Gastroesophageal sphincter (tissue), 4 donors: ENCODE measurements at regions not wholly inside any gene's neighbourhood (a gene's known extent, or its start where the extent isn't known, plus 50 kb on each side); places are given as distances from the start of the nearest gene placed in this dataset.

Source experiments
- ATAC-seq: fragments of 150-250 bp; one replicate; pipeline ENCODE4 v1.9.1; 2016; ENCODE audit warnings: mild to moderate bottlenecking, moderate library complexity
- H3K27ac ChIP-seq, 4 donors: fragments of 200-600 bp; sonication (generic) in 3 of 4; 1 replicate in 3 of 4; 2 replicates in 1 of 4; pipeline ENCODE4 v1.5.1; 2016 to 2019
- H3K27me3 ChIP-seq: fragments of 200-600 bp; sonication (generic); one replicate; pipeline ENCODE4 v1.5.1; 2019
- H3K36me3 ChIP-seq, 2 donors: fragments of 200-600 bp; sonication (generic); one replicate each; pipeline ENCODE4 v1.5.1; 2019; ENCODE audit warnings: control low read depth in 1 of 2
- H3K4me1 ChIP-seq, 3 donors: fragments of 200-600 bp; sonication (generic); 1 replicate in 2 of 3; 2 replicates in 1 of 3; pipeline ENCODE4 v1.5.1; 2016 to 2019; ENCODE audit warnings: control low read depth in 2 of 3
- H3K4me3 ChIP-seq, 2 donors: fragments of 200-600 bp; sonication (generic); one replicate each; pipeline ENCODE4 v1.5.1; 2019; ENCODE audit warnings: mild to moderate bottlenecking in 1 of 2, moderate library complexity in 1 of 2
- H3K9me3 ChIP-seq, 3 donors: fragments of 200-600 bp; sonication (generic); one replicate each; pipeline ENCODE4 v1.5.1; 2017 to 2019; ENCODE audit warnings: control low read depth in 2 of 3
- CTCF ChIP-seq, 4 experiments: fragments of 200-600 bp in 2 of 4; fragments of 450-650 bp in 2 of 4; sonication (generic) in 1 of 4; IDR thresholded peaks; one replicate each; pipeline ENCODE4 v1.5.1; 2017 to 2019; ENCODE audit warnings: antibody characterized with exemption in 4 of 4, mild to moderate bottlenecking in 2 of 4, moderate library complexity in 2 of 4
- EP300 ChIP-seq: sonication (generic); formaldehyde crosslinking; IDR thresholded peaks from one replicate; pipeline ENCODE4 v1.6.1; 2017; ENCODE audit warnings: antibody characterized with exemption, mild to moderate bottlenecking
- POLR2A ChIP-seq, 2 donors: fragments of 450-650 bp; IDR thresholded peaks; one replicate each; pipeline ENCODE4 v1.6.1; 2017; ENCODE audit warnings: antibody characterized with exemption in 2 of 2, mild to moderate bottlenecking in 2 of 2, moderate library complexity in 1 of 2
- POLR2AphosphoS5 ChIP-seq: sonication (generic); formaldehyde crosslinking; IDR thresholded peaks from one replicate; pipeline ENCODE4 v1.6.1; 2017; ENCODE audit warnings: antibody characterized with exemption
- WGBS, 2 donors: methylation state at CpG; one replicate each; pipeline ENCODE4 v1.1.5; 2018; ENCODE audit warnings: low coverage in 1 of 2; 5-methylcytosine and 5-hydroxymethylcytosine counted together

GRCh38 chr5:98206566-98206965 is 566.9 kb upstream of the RGMB start:
- ATAC-seq, result no peak
- Histone ChIP-seq H3K36me3 (no peaks in the 10 kb centered on the region), H3K27me3 (no peaks in the 10 kb centered on the region), H3K9me3 (no peaks in the 10 kb centered on the region), H3K4me3 (no peak overlapping the region), H3K4me1 (peaks cover 0 to 5% (median 0%) of the 10 kb centered on the region in 3 donors), H3K27ac (no peak overlapping the region)
- TF ChIP-seq EP300 (no peak), CTCF (IDR thresholded peaks at IDR 0.05) (no peak), POLR2A (IDR thresholded peaks at IDR 0.05) (no peak), POLR2AphosphoS5 (no peak)
- 35 to 40% methylated on average over 2 of the region's 2 CpGs for WGBS, 2 donors

- Histone ChIP-seq H3K4me3 (no peak overlapping the region), H3K36me3 (no peaks in the 10 kb centered on the region), H3K27me3 (no peaks in the 10 kb centered on the region), H3K27ac (no peak overlapping the region), H3K4me1 (peaks cover 0 to 5% (median 0%) of the 10 kb centered on the region in 3 donors), H3K9me3 (no peaks in the 10 kb centered on the region)
- ATAC-seq, result no peak
- TF ChIP-seq CTCF (IDR thresholded peaks at IDR 0.05) (no peak), EP300 (no peak), POLR2AphosphoS5 (no peak), POLR2A (IDR thresholded peaks at IDR 0.05) (no peak)
Measured at GRCh38 chr5:98209418-98209817, 564.0 kb upstream of the RGMB start.

GRCh38 chr5:98214240-98215051 is 559.0 kb upstream of the RGMB start:
- 73 to 78% methylated on average over 4 to 5 of the region's 7 CpGs for WGBS, 2 donors
- Histone ChIP-seq H3K4me3 (no peak overlapping the region), H3K27me3 (no peaks in the 10 kb centered on the region), H3K36me3 (no peaks in the 10 kb centered on the region), H3K4me1 (no peaks in the 10 kb centered on the region), H3K9me3 (no peaks in the 10 kb centered on the region), H3K27ac (no peak overlapping the region)
- ATAC-seq, result no peak
- TF ChIP-seq CTCF (IDR thresholded peaks at IDR 0.05) (no peak), POLR2AphosphoS5 (no peak), POLR2A (IDR thresholded peaks at IDR 0.05) (no peak), EP300 (no peak)

GRCh38 chr5:98217138-98217537 is 556.3 kb upstream of the RGMB start:
- no peaks in the 10 kb centered on the region for H3K9me3 ChIP-seq
- no peak for ATAC-seq
- H3K36me3 ChIP-seq, result no peaks in the 10 kb centered on the region
- TF ChIP-seq POLR2AphosphoS5 (no peak), CTCF (IDR thresholded peaks at IDR 0.05) (no peak), POLR2A (IDR thresholded peaks at IDR 0.05) (no peak), EP300 (no peak)
- WGBS, 2 donors, result 50 to 89% methylated on average over 1 of the region's 1 CpG
- no peak overlapping the region for H3K27ac ChIP-seq
- H3K4me1 ChIP-seq, result no peaks in the 10 kb centered on the region
- no peak overlapping the region for H3K4me3 ChIP-seq
- no peaks in the 10 kb centered on the region for H3K27me3 ChIP-seq

GRCh38 chr5:98218838-98219237 is 554.6 kb upstream of the RGMB start:
- ATAC-seq, result no peak
- whole genome bisulfite sequencing, 2 donors, result 82 to 89% methylated on average over 2 of the region's 2 CpGs
- Histone ChIP-seq H3K9me3 (peaks cover 0 to under 1% (median 0%) of the 10 kb centered on the region in 3 donors), H3K4me1 (no peaks in the 10 kb centered on the region), H3K36me3 (no peaks in the 10 kb centered on the region), H3K27me3 (no peaks in the 10 kb centered on the region), H3K4me3 (no peak overlapping the region), H3K27ac (no peak overlapping the region)
- TF ChIP-seq POLR2A (IDR thresholded peaks at IDR 0.05) (no peak), POLR2AphosphoS5 (no peak), CTCF (IDR thresholded peaks at IDR 0.05) (no peak), EP300 (no peak)
